ENCODE measurements at regions not wholly inside any gene's neighbourhood (a gene's known extent, or its start where the extent isn't known, plus 50 kb on each side); places are given as distances from the start of the nearest gene placed in this dataset.
"Not testable (repeated sequence)": the region's sequence is repeated elsewhere in the genome, so short reads cannot be mapped to it uniquely, and the experiment has no call there.

GRCh38 chr5:125898851-125899405 is 524.3 kb upstream of the GRAMD2B start:
- no peak for DNase-seq (ENCODE audit: low read depth in 2 of 2)

- DNase-seq (ENCODE audit: low read depth in 2 of 2) = no peak
Observed at GRCh38 chr5:125912028-125912427, 511.2 kb upstream of the GRAMD2B start.

GRCh38 chr5:125913200-125913599 is 510.0 kb upstream of the GRAMD2B start:
- DNase-seq (ENCODE audit: low read depth in 2 of 2) = no peak

DNA sequence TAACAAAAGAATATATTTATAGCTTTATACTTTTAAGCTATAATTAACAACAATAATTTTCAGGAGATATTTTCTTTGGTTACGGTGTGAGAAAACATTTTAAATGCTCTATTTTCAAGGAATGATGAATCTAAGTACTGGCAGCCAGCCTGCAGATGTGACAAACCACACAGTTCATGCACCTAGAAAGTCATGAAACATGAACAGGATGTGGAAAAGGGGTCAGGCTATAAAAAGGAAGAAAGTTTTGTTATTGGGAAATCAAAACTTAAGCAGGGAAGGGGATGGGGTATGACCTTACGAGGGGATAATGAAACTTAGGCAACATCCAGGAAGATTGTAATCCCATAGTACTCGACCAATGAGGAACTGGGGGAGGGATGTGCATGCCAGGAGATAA is 508.7 kb upstream of the GRAMD2B start:
- DNase-seq (ENCODE audit: low read depth in 2 of 2) = no peak

GRCh38 chr5:125923958-125924357 is 499.3 kb upstream of the GRAMD2B start:
- DNase-seq (ENCODE audit: low read depth in 2 of 2) = not testable (repeated sequence)

- DNase-seq (ENCODE audit: low read depth in 2 of 2) = no peak
Observed at GRCh38 chr5:125926172-125926571, 497.0 kb upstream of the GRAMD2B start.

DNA sequence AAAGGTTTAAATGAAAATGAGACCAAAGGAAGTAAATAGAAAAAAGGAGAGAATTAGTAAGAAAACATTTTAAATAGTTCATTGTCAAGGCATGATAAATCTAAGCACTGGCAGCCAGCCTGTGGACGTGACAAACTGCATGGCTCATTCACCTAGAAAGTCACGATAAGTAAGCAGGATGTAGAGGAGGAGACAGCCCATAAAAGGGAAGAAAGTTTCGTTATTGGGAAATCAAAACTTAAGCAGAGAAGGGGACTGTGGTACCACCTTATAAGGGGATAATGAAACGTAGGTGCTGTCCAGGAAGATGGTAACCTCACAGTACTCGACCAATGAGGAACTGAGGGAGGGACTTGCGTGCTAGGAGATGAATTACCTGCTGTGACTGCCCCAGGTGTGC is 494.5 kb upstream of the GRAMD2B start:
- DNase-seq (ENCODE audit: low read depth in 2 of 2) = no peak

DNA sequence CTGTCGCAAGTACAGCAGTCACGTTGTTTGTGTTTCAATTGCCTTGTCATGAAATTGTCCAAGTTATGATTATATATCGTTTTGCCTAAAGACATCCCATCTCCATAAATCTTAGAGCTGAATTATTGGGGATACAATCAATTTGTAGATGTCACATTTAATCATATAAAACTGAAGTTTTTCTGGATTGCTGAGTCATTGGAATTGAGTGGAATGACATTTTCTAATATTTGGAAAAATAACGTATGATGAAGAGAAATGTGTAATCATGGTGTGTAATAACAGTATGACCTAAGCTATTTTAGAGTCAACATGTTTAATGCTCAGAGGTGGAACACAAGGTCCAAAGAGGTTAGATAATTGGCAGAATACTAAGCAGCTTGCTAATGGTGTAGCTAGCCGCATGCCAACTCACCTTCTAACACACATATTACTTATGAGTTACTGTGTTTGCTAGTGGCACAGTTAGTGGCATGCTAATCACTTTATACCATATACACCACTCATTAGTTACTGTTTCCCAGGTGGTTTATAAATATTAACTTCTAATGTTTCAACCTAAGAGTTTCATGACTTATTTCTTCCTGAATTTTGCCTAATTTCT is 473.1 kb upstream of the GRAMD2B start:
- DNase-seq (ENCODE audit: low read depth in 2 of 2) = no peak

- no peak for DNase-seq (ENCODE audit: low read depth in 2 of 2)
Observed at GRCh38 chr5:125961150-125961549, 462.1 kb upstream of the GRAMD2B start.

- DNase-seq (ENCODE audit: low read depth in 2 of 2) = no peak
Observed at GRCh38 chr5:125965577-125965976, 457.6 kb upstream of the GRAMD2B start.

DNA sequence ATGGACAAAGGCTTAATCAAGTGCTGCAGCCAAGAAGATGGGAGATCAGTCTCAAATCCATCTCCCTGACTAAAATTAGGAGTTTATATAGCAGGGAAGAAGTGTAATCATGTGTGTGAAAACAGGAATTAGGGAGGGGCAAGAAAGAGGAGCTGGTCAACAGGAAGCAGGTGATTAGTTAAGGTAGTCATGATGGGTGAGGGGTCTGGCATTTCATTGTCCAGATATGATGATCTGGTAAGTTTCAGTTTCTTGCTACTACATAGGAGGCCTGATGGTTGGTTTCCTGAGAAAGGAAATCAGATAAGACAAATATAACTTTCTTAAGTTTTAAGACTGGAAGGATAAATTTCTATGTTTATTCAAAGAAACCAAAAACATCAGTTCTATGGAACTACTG is 455.6 kb upstream of the GRAMD2B start:
- no peak for DNase-seq (ENCODE audit: low read depth in 2 of 2)

GRCh38 chr5:125969011-125969813 is 454.0 kb upstream of the GRAMD2B start:
- no peak for DNase-seq (ENCODE audit: low read depth in 2 of 2)

DNA sequence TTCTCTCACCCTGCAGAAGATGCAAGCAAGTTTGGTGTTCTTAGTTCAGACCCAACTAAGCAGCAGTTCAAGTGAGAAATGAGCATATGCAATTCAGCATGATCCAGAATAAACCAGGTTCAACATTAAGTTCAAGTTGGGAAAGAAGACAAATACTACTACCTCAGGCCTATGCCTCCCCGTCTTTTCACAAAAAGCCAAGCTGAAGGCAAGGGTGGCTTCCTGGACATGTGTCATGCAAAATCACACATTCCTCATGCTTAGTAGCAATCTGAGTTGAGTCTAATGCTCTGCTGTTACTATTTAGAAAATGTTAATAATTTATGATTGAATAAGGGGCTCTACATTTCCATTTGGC is 453.4 kb upstream of the GRAMD2B start:
- no peak for DNase-seq (ENCODE audit: low read depth in 2 of 2)

- no peak for DNase-seq (ENCODE audit: low read depth in 2 of 2)
Observed at GRCh38 chr5:125970631-125971307, 452.4 kb upstream of the GRAMD2B start.

- DNase-seq (ENCODE audit: low read depth in 2 of 2) = no peak
Observed at GRCh38 chr5:125972706-125973105, 450.5 kb upstream of the GRAMD2B start.

GRCh38 chr5:125974679-125975078 is 448.5 kb upstream of the GRAMD2B start:
- DNase-seq (ENCODE audit: low read depth in 2 of 2) = no peak

DNA sequence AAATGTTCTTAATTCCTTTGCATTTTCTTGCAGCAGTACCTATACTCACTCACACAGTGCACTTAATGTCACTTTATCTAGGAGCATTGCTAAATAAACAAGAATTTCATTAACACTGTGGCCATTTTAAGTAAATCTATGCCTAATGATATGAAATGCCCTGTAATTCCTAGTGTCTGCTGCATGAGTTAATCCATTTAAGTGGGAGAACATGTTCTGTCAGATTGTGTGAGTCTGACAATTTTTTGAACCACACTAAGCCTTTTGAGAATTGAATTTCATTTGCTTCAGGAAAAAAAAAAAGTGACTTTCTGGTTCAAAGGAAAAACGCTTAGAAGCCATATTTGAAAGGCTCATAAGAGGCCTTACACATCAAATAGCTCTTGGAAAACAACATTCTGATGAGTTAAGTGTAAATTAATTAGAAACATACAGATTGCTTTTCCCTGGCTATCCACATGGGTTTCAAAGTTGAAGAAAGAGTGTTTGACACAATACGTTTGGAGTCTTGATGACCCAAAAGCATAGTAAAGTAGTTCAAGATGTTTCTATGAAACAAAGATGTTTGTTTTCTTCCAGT is 446.7 kb upstream of the GRAMD2B start:
- DNase-seq (ENCODE audit: low read depth in 2 of 2) = no peak

GRCh38 chr5:125978015-125978414 is 445.2 kb upstream of the GRAMD2B start:
- no peak for DNase-seq (ENCODE audit: low read depth in 2 of 2)

GRCh38 chr5:125979636-125980035 is 443.6 kb upstream of the GRAMD2B start:
- DNase-seq (ENCODE audit: low read depth in 2 of 2) = no peak

DNA sequence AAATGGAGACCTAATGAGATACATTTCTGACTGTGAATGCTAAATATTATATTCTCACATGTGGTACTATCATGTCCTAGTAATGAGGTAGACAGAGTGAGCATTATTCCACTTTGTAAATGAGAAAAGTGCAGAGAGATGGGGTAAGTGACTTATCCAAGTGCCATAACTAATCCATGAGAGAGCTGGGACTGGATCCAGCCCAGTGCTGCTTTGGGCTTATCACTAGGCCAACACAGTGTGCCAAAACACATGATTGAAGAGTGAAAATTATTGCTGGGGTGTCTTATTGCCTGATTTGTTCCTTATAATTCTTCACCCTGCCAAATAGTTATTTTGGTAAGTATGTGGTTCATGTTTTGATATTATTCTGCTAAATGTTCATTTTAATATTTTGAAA is 442.2 kb upstream of the GRAMD2B start:
- no peak for DNase-seq (ENCODE audit: low read depth in 2 of 2)

DNA sequence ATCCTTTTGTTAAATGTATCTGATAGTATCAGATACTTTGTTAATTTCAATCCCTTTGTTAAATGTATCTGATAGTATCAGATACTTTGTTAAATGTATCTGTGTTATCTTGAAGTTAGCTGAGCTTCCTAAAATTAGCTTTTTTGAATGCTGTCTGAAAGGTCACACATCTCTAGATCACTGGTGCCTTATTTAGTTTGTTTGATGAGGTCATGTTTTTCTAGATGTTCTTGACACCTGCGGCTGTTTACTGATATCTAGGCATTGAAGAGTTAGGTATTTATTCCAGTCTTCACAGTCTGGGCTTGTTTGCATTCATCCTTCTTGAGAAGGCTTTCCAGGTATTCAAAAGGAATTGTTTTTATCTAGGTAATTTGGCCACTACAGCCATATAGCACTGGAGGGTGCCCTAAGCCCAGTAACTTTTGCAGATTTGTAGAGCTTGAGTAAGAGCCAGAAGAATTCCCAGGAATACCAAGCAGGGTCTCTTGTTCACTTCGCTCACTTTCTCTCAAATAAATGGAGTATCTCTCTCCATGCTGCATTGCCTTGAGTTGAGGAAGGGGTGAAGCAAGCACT is 435.4 kb upstream of the GRAMD2B start:
- no peak for DNase-seq (ENCODE audit: low read depth in 2 of 2)

- no peak for DNase-seq (ENCODE audit: low read depth in 2 of 2)
Observed at GRCh38 chr5:125992050-125992449, 431.2 kb upstream of the GRAMD2B start.
